ENCODE measurements at regions not wholly inside any gene's neighbourhood (a gene's known extent, or its start where the extent isn't known, plus 50 kb on each side); places are given as distances from the start of the nearest gene placed in this dataset.

DNA sequence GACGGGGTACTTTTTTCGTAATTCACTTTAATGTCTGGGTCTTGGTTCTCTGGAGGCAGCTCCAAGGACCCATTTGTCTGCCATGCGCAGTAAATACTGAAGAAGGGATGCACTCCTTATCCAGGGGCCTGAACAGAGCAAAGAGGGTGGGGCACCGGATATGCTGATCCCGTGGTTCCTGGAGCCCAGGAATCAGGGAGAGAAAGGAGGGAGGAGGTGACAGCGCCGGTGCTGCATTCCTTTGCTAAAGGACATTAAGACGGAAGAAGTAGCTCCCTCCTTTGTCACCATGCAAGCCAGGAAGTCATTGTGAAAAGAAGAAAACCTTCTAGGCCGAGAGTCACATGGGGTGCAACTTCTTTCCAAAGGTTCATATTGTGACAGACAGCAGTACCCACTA is 1057.7 kb downstream of the VRK1 start:
- Histone ChIP-seq H3K36me3 (no peaks in the 10 kb centered on the region), H3K4me1 (replicated peaks) (no peaks in the 10 kb centered on the region), H3K4me3 (no peak overlapping the region), H3K27me3 (replicated peaks; ENCODE audit: insufficient read depth) (no peaks in the 10 kb centered on the region), H3K9me3 (no peaks in the 10 kb centered on the region), H3K27ac (no peak overlapping the region)
- 49% methylated on average over 9 of the region's 9 CpGs for WGBS
- DNase-seq (ENCODE audit: low spot score) = no peak
- intact Hi-C loops (cut with DNase I) = no loop called here
- TF ChIP-seq, protein P1, sequence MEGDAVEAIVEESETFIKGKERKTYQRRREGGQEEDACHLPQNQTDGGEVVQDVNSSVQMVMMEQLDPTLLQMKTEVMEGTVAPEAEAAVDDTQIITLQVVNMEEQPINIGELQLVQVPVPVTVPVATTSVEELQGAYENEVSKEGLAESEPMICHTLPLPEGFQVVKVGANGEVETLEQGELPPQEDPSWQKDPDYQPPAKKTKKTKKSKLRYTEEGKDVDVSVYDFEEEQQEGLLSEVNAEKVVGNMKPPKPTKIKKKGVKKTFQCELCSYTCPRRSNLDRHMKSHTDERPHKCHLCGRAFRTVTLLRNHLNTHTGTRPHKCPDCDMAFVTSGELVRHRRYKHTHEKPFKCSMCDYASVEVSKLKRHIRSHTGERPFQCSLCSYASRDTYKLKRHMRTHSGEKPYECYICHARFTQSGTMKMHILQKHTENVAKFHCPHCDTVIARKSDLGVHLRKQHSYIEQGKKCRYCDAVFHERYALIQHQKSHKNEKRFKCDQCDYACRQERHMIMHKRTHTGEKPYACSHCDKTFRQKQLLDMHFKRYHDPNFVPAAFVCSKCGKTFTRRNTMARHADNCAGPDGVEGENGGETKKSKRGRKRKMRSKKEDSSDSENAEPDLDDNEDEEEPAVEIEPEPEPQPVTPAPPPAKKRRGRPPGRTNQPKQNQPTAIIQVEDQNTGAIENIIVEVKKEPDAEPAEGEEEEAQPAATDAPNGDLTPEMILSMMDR (IDR thresholded peaks at IDR 0.05) = no peak
- TF ChIP-seq POLR2AphosphoS5 (IDR thresholded peaks at IDR 0.05) (no peak), POLR2A (IDR thresholded peaks at IDR 0.05) (no peak)

DNA sequence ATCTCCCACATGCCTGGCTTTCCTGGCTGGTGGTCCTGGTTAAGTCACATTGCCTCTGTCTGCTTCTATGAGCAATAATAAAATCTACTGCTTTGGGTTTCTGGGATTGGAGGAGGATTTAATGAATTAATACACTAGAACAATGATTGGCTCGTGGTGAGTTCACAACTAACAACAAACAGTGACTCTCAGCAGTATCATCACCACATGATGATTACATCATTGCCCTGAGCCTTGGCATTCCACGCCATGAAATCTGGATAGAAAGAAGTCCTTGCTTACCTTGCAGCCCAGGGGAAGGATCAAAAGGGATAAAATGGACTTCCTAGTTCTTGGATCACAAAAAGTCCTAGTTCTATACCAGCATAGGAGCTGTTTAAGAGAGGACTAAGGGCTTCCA is 1069.0 kb downstream of the VRK1 start:
- H3K27me3 ChIP-seq (replicated peaks; ENCODE audit: insufficient read depth) = no peaks in the 10 kb centered on the region
- no peak overlapping the region for H3K4me3 ChIP-seq
- intact Hi-C loops (cut with DNase I) = no loop called here
- no peaks in the 10 kb centered on the region for H3K36me3 ChIP-seq
- DNase-seq (ENCODE audit: low spot score) = no peak
- no peak overlapping the region for H3K27ac ChIP-seq
- H3K9me3 ChIP-seq = no peaks in the 10 kb centered on the region
- TF ChIP-seq POLR2A (IDR thresholded peaks at IDR 0.05) = no peak
- TF ChIP-seq POLR2AphosphoS5 (IDR thresholded peaks at IDR 0.05) = no peak
- TF ChIP-seq, protein P1 (IDR thresholded peaks at IDR 0.05) = no peak
- H3K4me1 ChIP-seq (replicated peaks) = no peaks in the 10 kb centered on the region
- 78% methylated on average over 2 of the region's 2 CpGs for WGBS

DNA sequence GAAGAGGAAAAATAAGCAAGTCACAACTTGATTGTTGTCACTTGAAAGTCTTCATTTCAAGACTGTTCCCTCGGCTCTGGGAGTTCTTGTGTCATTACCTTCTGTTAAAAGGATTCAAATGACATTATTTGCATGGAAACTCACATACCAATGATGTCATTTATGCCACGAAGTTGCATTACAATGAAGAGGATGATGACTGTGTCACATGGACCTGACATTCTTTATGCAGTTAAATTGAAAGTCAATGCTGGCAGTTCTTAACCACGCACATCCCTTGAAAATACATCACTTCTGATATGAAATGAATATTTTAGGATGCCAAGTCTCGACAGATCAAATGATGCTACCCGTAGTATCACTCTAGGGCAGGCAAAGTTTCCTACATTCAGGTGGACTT is 1069.5 kb downstream of the VRK1 start:
- Histone ChIP-seq H3K4me1 (replicated peaks) (no peaks in the 10 kb centered on the region), H3K4me3 (no peak overlapping the region), H3K27me3 (replicated peaks; ENCODE audit: insufficient read depth) (no peaks in the 10 kb centered on the region), H3K36me3 (no peaks in the 10 kb centered on the region), H3K9me3 (no peaks in the 10 kb centered on the region), H3K27ac (no peak overlapping the region)
- intact Hi-C loops (cut with DNase I) = no loop called here
- TF ChIP-seq POLR2AphosphoS5 (IDR thresholded peaks at IDR 0.05) = no peak
- TF ChIP-seq, protein P1 (IDR thresholded peaks at IDR 0.05) = no peak
- no peak for TF ChIP-seq POLR2A (IDR thresholded peaks at IDR 0.05)
- no peak for DNase-seq (ENCODE audit: low spot score)
- WGBS = 54% methylated on average over 5 of the region's 5 CpGs

DNA sequence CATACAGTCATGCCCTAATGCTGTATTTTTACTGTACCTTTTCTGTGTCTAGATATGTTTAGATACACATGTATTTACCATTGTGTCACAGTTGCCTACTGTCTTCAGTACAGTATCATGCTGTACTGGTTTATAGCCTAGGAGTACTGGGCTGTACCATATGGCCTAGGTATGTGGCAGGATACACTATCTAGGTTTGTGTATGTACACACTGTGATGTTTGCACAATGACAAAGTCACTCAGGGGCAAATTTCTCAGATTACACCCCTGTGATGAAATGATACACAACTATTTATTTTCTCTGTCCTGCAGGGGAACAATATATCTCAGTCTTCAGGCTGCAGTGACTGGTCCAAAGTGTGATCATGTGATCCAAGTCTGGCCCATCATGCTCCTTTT is 1076.1 kb downstream of the VRK1 start:
- no peaks in the 10 kb centered on the region for H3K9me3 ChIP-seq
- TF ChIP-seq, protein P1 (IDR thresholded peaks at IDR 0.05) = no peak
- TF ChIP-seq POLR2AphosphoS5 (IDR thresholded peaks at IDR 0.05) (no peak), POLR2A (IDR thresholded peaks at IDR 0.05) (no peak)
- no peak overlapping the region for H3K4me3 ChIP-seq
- H3K27ac ChIP-seq = no peak overlapping the region
- intact Hi-C loops (cut with DNase I) = no loop called here
- H3K36me3 ChIP-seq = no peaks in the 10 kb centered on the region
- H3K4me1 ChIP-seq (replicated peaks) = no peaks in the 10 kb centered on the region
- H3K27me3 ChIP-seq (replicated peaks; ENCODE audit: insufficient read depth) = no peaks in the 10 kb centered on the region
- DNase-seq (ENCODE audit: low spot score) = no peak

DNA sequence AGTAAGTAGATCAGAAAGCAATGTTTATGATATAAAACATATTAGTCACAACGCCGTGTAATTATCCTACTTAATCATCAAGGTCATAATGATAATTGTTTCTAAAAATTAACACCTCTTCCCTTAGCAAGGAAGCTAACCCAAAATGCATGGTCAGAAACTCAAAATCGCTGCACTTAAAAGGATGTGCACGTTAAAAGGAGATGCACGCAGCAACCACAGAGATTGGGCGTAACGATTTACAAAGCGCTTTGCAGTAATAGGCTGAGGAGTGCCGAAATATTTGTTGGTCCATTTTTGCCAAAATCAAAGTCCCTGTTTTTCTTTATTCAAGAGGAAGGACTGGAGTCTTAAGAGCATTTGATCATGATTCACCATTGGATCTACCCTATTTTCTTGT is 1077.2 kb downstream of the VRK1 start:
- H3K4me3 ChIP-seq = no peak overlapping the region
- WGBS = 94% methylated on average over 9 of the region's 9 CpGs
- TF ChIP-seq POLR2AphosphoS5 (IDR thresholded peaks at IDR 0.05) = no peak
- TF ChIP-seq, protein P1 (IDR thresholded peaks at IDR 0.05) = no peak
- no peak for TF ChIP-seq POLR2A (IDR thresholded peaks at IDR 0.05)

More for the DNA sequence above, 1077.2 kb downstream of the VRK1 start:
- no peaks in the 10 kb centered on the region for H3K9me3 ChIP-seq
- intact Hi-C loops (cut with DNase I) = no loop called here
- DNase-seq (ENCODE audit: low spot score) = no peak
- no peaks in the 10 kb centered on the region for H3K27me3 ChIP-seq (replicated peaks; ENCODE audit: insufficient read depth)
- H3K27ac ChIP-seq = no peak overlapping the region
- H3K36me3 ChIP-seq = no peaks in the 10 kb centered on the region
- H3K4me1 ChIP-seq (replicated peaks) = no peaks in the 10 kb centered on the region

Measured in prostate gland (tissue), 2 donors.